GM23248 (cell line): ENCODE measurements at regions not wholly inside any gene's neighbourhood (a gene's known extent, or its start where the extent isn't known, plus 50 kb on each side); places are given as distances from the start of the nearest gene placed in this dataset.
"Not testable (repeated sequence)": the region's sequence is repeated elsewhere in the genome, so short reads cannot be mapped to it uniquely, and the experiment has no call there.

Experiments used
- DNase-seq: peaks from one replicate; pipeline ENCODE4 v3.0.0-alpha.2; 2015
- H2AFZ ChIP-seq: fragments of 200-600 bp; sonication (generic); 2 replicates; pipeline ENCODE4 v1.6.1; 2016; ENCODE audit warnings: antibody characterized with exemption
- H3F3A ChIP-seq: fragments of 200-600 bp; sonication (generic); 2 replicates; pipeline ENCODE4 v1.6.1; 2016; ENCODE audit warnings: mild to moderate bottlenecking, antibody characterized with exemption, mixed run types; ENCODE audit not compliant: insufficient read depth
- H3K27ac ChIP-seq: fragments of 200-600 bp; sonication (generic); 2 replicates; pipeline ENCODE4 v1.5.1; 2016; ENCODE audit warnings: mild to moderate bottlenecking
- H3K27me3 ChIP-seq: fragments of 200-600 bp; sonication (generic); replicated peaks from 2 replicates; pipeline ENCODE4 v1.6.1; 2016; ENCODE audit warnings: mild to moderate bottlenecking; ENCODE audit not compliant: insufficient read depth
- H3K36me3 ChIP-seq: fragments of 200-600 bp; sonication (generic); 2 replicates; pipeline ENCODE4 v1.6.1; 2016; ENCODE audit warnings: low read depth, mild to moderate bottlenecking
- H3K4me1 ChIP-seq: fragments of 200-600 bp; sonication (generic); 2 replicates; pipeline ENCODE4 v1.6.1; 2016; ENCODE audit warnings: mild to moderate bottlenecking; ENCODE audit not compliant: insufficient read depth
- H3K4me2 ChIP-seq: fragments of 200-600 bp; sonication (generic); one replicate; pipeline ENCODE4 v1.6.1; 2016; ENCODE audit warnings: mild to moderate bottlenecking; ENCODE audit not compliant: unreplicated experiment
- H3K4me3 ChIP-seq: fragments of 200-600 bp; sonication (generic); 2 replicates; pipeline ENCODE4 v1.5.1; 2016; ENCODE audit warnings: mild to moderate bottlenecking
- H3K79me2 ChIP-seq: fragments of 200-600 bp; sonication (generic); 2 replicates; pipeline ENCODE4 v1.6.1; 2016; ENCODE audit warnings: mild to moderate bottlenecking; ENCODE audit not compliant: insufficient read depth
- H3K9ac ChIP-seq: fragments of 200-600 bp; sonication (generic); 2 replicates; pipeline ENCODE4 v1.6.1; 2016; ENCODE audit warnings: mild to moderate bottlenecking
- H3K9me2 ChIP-seq: fragments of 200-600 bp; sonication (generic); 2 replicates; pipeline ENCODE4 v1.6.1; 2016; ENCODE audit warnings: mixed run types, mild to moderate bottlenecking, moderate library complexity; ENCODE audit not compliant: insufficient read depth
- H3K9me3 ChIP-seq: fragments of 200-600 bp; sonication (generic); one replicate; pipeline ENCODE4 v1.6.1; 2017; ENCODE audit warnings: low read depth
- H4K20me1 ChIP-seq: fragments of 200-600 bp; sonication (generic); 2 replicates; pipeline ENCODE4 v1.6.0; 2016; ENCODE audit not compliant: insufficient read depth
- EZH2 ChIP-seq: fragments of 200-600 bp; sonication (generic); IDR thresholded peaks from 2 replicates; pipeline ENCODE4 v1.6.1; 2018; ENCODE audit warnings: antibody characterized with exemption, mild to moderate bottlenecking; ENCODE audit not compliant: insufficient read depth, poor library complexity, severe bottlenecking
- EZH2phosphoT487 ChIP-seq: fragments of 200-600 bp; sonication (generic); IDR thresholded peaks from 2 replicates; pipeline ENCODE4 v1.6.1; 2018; ENCODE audit warnings: antibody characterized with exemption, moderate library complexity, mild to moderate bottlenecking, low read depth; ENCODE audit not compliant: insufficient read depth
- WGBS, 2 experiments: methylation state at CpG; one replicate each; pipeline ENCODE4 v1.1.6; 2015 to 2017; ENCODE audit warnings: low lambda C conversion rate in 2 of 2, low coverage in 1 of 2; ENCODE audit errors: missing lambda C conversion rate in 2 of 2; 5-methylcytosine and 5-hydroxymethylcytosine counted together
- in situ Hi-C: fragments of 300-500 bp; cut with MboI; formaldehyde crosslinking; loops from 2 replicates; pipeline ENCODE4 v1.15.0; 2020

DNA sequence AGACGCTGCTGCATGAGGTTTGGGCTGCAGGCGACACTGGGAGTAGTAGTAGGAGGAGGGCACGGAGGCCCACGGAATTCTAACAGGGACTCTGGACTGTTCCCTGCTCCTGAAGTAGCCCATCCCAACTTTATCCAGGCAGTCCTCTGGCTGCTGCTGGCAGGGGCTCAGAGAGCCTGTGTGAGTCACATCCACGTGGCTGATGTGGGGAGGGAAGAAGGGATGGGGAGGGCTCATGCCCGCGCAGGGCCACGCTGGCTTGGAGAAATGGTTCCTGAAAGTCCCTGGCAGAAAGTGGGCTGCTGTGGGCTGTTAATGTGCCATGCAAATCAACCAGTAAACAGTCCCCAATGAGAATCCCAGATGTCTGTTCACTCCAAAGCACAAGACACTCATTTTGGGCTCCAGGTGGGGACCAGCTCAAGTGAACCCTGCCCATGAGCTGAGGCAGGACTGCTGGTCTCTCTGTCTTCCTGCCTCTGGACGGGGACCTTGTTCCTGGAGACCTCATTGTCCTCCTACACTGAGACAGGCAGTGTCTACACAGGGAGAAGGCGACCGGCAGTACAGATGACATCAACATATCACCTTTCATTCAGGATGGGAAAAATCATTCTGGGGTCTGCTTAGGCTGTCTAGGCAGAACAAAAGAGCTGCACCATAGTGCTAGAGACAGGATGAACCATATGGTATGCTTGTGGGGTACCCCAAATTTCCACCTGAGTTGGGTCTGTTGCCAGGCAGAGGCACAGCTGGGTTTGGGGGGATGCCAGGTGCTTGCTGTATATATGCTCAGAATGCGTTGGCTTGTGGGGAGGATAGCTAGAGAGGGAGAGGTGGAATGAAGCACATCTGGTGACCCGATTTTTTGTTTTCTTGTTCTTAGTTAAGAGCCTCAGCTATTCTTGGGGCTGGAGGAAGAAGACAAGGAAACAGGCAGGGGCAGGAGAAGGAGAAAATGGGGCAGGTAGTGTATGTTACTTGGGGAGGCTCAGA, 57.9 kb upstream of the FMOD start:
- in situ Hi-C loops: no loop called here
- no peaks in the 10 kb centered on the region for H3K9me3 ChIP-seq
- TF ChIP-seq EZH2 (no peak), EZH2phosphoT487 (no peak)
- no peaks in the 10 kb centered on the region for H3K36me3 ChIP-seq
- 18 to 20% methylated on average over 13 of the region's 13 CpGs for WGBS, 2 experiments
- no peak overlapping the region for H3K27ac ChIP-seq
- 0 out of 2 replicates have a peak overlapping the region, but pooled peaks have one; percentile 20 for H3K9ac ChIP-seq
- H3K4me3 ChIP-seq: no peak overlapping the region
- peak overlapping the region; percentile 31 for H3K4me2 ChIP-seq
- H3K4me1 ChIP-seq: peaks cover 19% of the 10 kb centered on the region
- H4K20me1 ChIP-seq: no peaks in the 10 kb centered on the region
- no peaks in the 10 kb centered on the region for H3K9me2 ChIP-seq
- no peaks in the 10 kb centered on the region for H3K27me3 ChIP-seq
- peak overlapping the region; percentile 83 for H2AFZ ChIP-seq
- H3K79me2 ChIP-seq: no peaks in the 10 kb centered on the region
- no peaks in the 10 kb centered on the region for H3F3A ChIP-seq
- DNase-seq: peak; percentile 88

DNA sequence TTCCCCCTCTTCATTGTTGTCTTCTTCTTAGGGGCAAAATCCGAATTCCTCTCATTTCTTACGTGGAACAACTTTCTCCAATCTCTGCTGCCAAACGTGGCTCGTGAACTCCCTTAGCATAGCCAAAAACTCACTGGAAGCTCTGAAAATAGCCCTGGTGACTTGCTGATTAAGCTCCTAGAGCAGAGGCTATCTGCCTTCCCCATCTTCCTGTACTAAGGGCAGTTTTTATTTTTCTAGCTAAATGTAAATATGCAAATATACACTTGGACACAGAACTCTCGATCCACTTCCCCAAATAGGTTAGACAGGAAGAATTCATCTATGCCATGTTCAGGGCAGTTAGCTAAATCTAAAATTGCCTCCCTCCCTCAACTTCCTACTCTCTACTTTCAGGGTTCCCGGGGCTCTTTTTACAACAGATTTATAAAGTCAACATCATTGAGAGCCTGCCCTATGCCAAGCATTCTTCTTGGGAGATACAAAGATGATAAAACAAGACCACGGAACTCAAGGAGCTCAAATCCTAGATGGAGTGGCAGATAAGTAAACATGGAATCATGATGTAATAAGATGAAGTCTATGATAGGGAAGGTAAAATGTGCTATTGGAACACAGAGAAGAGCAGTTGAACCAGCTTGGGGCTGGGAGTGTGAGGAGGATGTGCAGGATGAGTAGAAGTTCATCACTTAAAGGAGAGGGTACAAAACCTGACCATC, 59.4 kb upstream of the FMOD start:
- 35 to 43% methylated on average over 7 of the region's 7 CpGs for WGBS, 2 experiments
- H3K9me2 ChIP-seq: no peaks in the 10 kb centered on the region
- H3K9me3 ChIP-seq: no peaks in the 10 kb centered on the region
- no peaks in the 10 kb centered on the region for H3K79me2 ChIP-seq
- no peaks in the 10 kb centered on the region for H3F3A ChIP-seq
- TF ChIP-seq EZH2phosphoT487 (no peak), EZH2 (no peak)
- H3K4me2 ChIP-seq: no peak overlapping the region
- peaks cover 19% of the 10 kb centered on the region for H3K4me1 ChIP-seq
- H3K9ac ChIP-seq: no peak overlapping the region
- no peaks in the 10 kb centered on the region for H3K36me3 ChIP-seq
- in situ Hi-C loops: no loop called here
- DNase-seq: no peak
- H2AFZ ChIP-seq: no peak overlapping the region
- no peak overlapping the region for H3K4me3 ChIP-seq
- H3K27ac ChIP-seq: no peak overlapping the region
- no peaks in the 10 kb centered on the region for H3K27me3 ChIP-seq
- no peaks in the 10 kb centered on the region for H4K20me1 ChIP-seq

GRCh38 chr1:203411431-203411830, 60.5 kb upstream of the FMOD start:
- H3K79me2 ChIP-seq, in situ Hi-C loops: not testable (repeated sequence)
- WGBS, 2 experiments: 82 to 83% methylated on average over 9 of the region's 9 CpGs

DNA sequence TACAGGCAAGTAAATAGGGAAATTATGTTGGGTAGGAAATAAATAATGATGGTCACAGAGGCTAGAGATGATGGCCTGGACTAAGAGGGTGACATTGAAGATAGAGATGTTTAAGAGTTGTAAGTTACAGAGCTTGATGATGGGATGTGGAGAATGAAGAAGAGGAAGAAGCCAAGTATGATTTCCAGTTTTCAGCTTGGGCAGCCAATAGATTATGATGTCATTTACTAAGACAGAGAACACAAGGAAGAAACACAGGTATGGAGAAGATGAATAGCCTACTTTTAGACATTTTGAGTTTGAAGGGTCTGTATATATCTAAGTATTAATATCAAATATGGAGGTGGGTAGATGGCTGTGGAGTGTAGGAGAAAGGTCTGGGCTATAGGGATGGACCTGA, 56.0 kb upstream of the PRELP start:
- Histone ChIP-seq H3K9me2 (no peaks in the 10 kb centered on the region), H3K9me3 (no peaks in the 10 kb centered on the region), H2AFZ (no peak overlapping the region), H3K36me3 (no peaks in the 10 kb centered on the region), H3K9ac (no peak overlapping the region), H4K20me1 (no peaks in the 10 kb centered on the region), H3K27me3 (no peaks in the 10 kb centered on the region; the same call in 1 of the 2 replicates), H3K4me3 (no peak overlapping the region), H3K27ac (no peak overlapping the region), H3K4me2 (no peak overlapping the region), H3K79me2 (no peaks in the 10 kb centered on the region), H3K4me1 (peaks cover 8% of the 10 kb centered on the region), H3F3A (no peaks in the 10 kb centered on the region; the same call in 1 of the 2 replicates)
- in situ Hi-C loops: no loop called here
- TF ChIP-seq EZH2: no peak
- no peak for TF ChIP-seq EZH2phosphoT487
- DNase-seq: no peak

More at GRCh38 chr1:203411431-203411830, 60.5 kb upstream of the FMOD start:
- not testable (repeated sequence) for DNase-seq, H3F3A ChIP-seq, H3K27ac ChIP-seq, H3K4me3 ChIP-seq, H3K4me2 ChIP-seq, H3K9me3 ChIP-seq, H3K36me3 ChIP-seq, H3K9ac ChIP-seq, H3K9me2 ChIP-seq, H4K20me1 ChIP-seq, H2AFZ ChIP-seq, H3K27me3 ChIP-seq
- peaks cover 19% of the 10 kb centered on the region for H3K4me1 ChIP-seq
